ENCODE measurements at regions not wholly inside any gene's neighbourhood (a gene's known extent, or its start where the extent isn't known, plus 50 kb on each side); places are given as distances from the start of the nearest gene placed in this dataset.
"Not testable (repeated sequence)": the region's sequence is repeated elsewhere in the genome, so short reads cannot be mapped to it uniquely, and the experiment has no call there.

- not testable (repeated sequence) for TF ChIP-seq CTCF (IDR thresholded peaks at IDR 0.05; ENCODE audit: borderline replicate concordance, extremely low read depth, low read length, poor library complexity, severe bottlenecking); EZH2 (IDR thresholded peaks at IDR 0.05; ENCODE audit: borderline replicate concordance, low read depth, low read length, severe bottlenecking)
These were observed 109.8 kb upstream of the NBPF8 start for GRCh38 chr1:120305046-120305445.
